ENCODE measurements at regions not wholly inside any gene's neighbourhood (a gene's known extent, or its start where the extent isn't known, plus 50 kb on each side); places are given as distances from the start of the nearest gene placed in this dataset.

GRCh38 chr3:76026379-76026778 lies 241.0 kb upstream of the ZNF717 start:
- H3K4me3 ChIP-seq (replicated peaks in 1 of 2; ENCODE audit: low read depth in 2 of 2, low read length in 2 of 2) = no peak overlapping the region
- peak in 1 of 2 donors; percentile 40 for DNase-seq (ENCODE audit: low read depth in 2 of 2)
- no peak for TF ChIP-seq CTCF (IDR thresholded peaks at IDR 0.05; ENCODE audit: low read depth, low read length)

GRCh38 chr3:76028774-76029173 lies 243.4 kb upstream of the ZNF717 start:
- peak in 1 of 2 donors; percentile 39 for DNase-seq (ENCODE audit: low read depth in 2 of 2)
- H3K4me3 ChIP-seq (replicated peaks in 1 of 2; ENCODE audit: low read depth in 2 of 2, low read length in 2 of 2) = no peak overlapping the region
- TF ChIP-seq CTCF (IDR thresholded peaks at IDR 0.05; ENCODE audit: low read depth, low read length) = no peak

GRCh38 chr3:76034649-76035048 lies 249.3 kb upstream of the ZNF717 start:
- H3K4me3 ChIP-seq (replicated peaks in 1 of 2; ENCODE audit: low read depth in 2 of 2, low read length in 2 of 2) = no peak overlapping the region
- TF ChIP-seq CTCF (IDR thresholded peaks at IDR 0.05; ENCODE audit: low read depth, low read length) = no peak
- DNase-seq (ENCODE audit: low read depth in 2 of 2) = no peak

- no peak for DNase-seq (ENCODE audit: low read depth in 2 of 2)
- no peak for TF ChIP-seq CTCF (IDR thresholded peaks at IDR 0.05; ENCODE audit: low read depth, low read length)
- no peak overlapping the region for H3K4me3 ChIP-seq (replicated peaks in 1 of 2; ENCODE audit: low read depth in 2 of 2, low read length in 2 of 2)
Measured at GRCh38 chr3:76035117-76035516, 249.8 kb upstream of the ZNF717 start.

GRCh38 chr3:76038949-76039348 lies 253.6 kb upstream of the ZNF717 start:
- no peak for TF ChIP-seq CTCF (IDR thresholded peaks at IDR 0.05; ENCODE audit: low read depth, low read length)
- H3K4me3 ChIP-seq (replicated peaks in 1 of 2; ENCODE audit: low read depth in 2 of 2, low read length in 2 of 2) = no peak overlapping the region
- DNase-seq (ENCODE audit: low read depth in 2 of 2) = no peak

GRCh38 chr3:76039431-76039830 lies 254.1 kb upstream of the ZNF717 start:
- H3K4me3 ChIP-seq (replicated peaks in 1 of 2; ENCODE audit: low read depth in 2 of 2, low read length in 2 of 2) = no peak overlapping the region
- no peak for TF ChIP-seq CTCF (IDR thresholded peaks at IDR 0.05; ENCODE audit: low read depth, low read length)
- peak in 1 of 2 donors; percentile 49 for DNase-seq (ENCODE audit: low read depth in 2 of 2)

GRCh38 chr3:76040946-76041345 lies 255.6 kb upstream of the ZNF717 start:
- TF ChIP-seq CTCF (IDR thresholded peaks at IDR 0.05; ENCODE audit: low read depth, low read length) = no peak
- H3K4me3 ChIP-seq (replicated peaks in 1 of 2; ENCODE audit: low read depth in 2 of 2, low read length in 2 of 2) = no peak overlapping the region
- peak; percentile 2 to 58 for DNase-seq (ENCODE audit: low read depth in 2 of 2)

Measured in cardiac fibroblast (primary cell).